ENCODE measurements at regions not wholly inside any gene's neighbourhood (a gene's known extent, or its start where the extent isn't known, plus 50 kb on each side); places are given as distances from the start of the nearest gene placed in this dataset.

GRCh38 chr11:103596315-103596714, 440.1 kb upstream of the DDI1 start:
- no peak overlapping the region for H3K27ac ChIP-seq (ENCODE audit: control insufficient read depth, insufficient read depth)
- ChIA-PET CTCF (interaction anchor here (0.7 to 1.3 kb wide), 4 partner anchors 13 to 724 kb away, joined by 3 to 5 read pairs (median 3); no protein-coding TSS in a partner anchor), RAD21 (ENCODE audit: unreplicated experiment) (interaction anchor here (1.7 kb wide), 1 partner anchor 339 kb away, joined by 3 read pairs; no protein-coding TSS in a partner anchor), POLR2A (no interaction called here), SMC1A (ENCODE audit: uncharacterized antibody, unreplicated experiment) (interaction anchor here (1.4 kb wide), 1 partner anchor 270 kb away, joined by 3 read pairs; no protein-coding TSS in a partner anchor)
- ATAC-seq (no peak), DNase-seq (ENCODE audit: low read depth, low spot score) (no peak), FAIRE-seq (no peak)
- TF ChIP-seq SREBF1 (IDR thresholded peaks at IDR 0.05; ENCODE audit: low read length) (no peak), PML (IDR thresholded peaks at IDR 0.05; ENCODE audit: low read length) (no peak), BRCA1 (IDR thresholded peaks at IDR 0.05; ENCODE audit: low read depth, low read length) (no peak), PAX5 (IDR thresholded peaks at IDR 0.05; ENCODE audit: borderline replicate concordance, low read depth, low read length) (no peak), NKRF (conservative IDR thresholded peaks at IDR 0.05) (no peak), KDM1A (IDR thresholded peaks at IDR 0.05; ENCODE audit: borderline replicate concordance) (no peak), CREM (IDR thresholded peaks at IDR 0.05; ENCODE audit: low read depth) (no peak), EP300 (IDR thresholded peaks at IDR 0.05; ENCODE audit: borderline replicate concordance in 1 of 2, control insufficient read depth in 1 of 2, low read depth in 2 of 2, low read length in 2 of 2) (no peak)
- TF ChIP-seq, protein P1, sequence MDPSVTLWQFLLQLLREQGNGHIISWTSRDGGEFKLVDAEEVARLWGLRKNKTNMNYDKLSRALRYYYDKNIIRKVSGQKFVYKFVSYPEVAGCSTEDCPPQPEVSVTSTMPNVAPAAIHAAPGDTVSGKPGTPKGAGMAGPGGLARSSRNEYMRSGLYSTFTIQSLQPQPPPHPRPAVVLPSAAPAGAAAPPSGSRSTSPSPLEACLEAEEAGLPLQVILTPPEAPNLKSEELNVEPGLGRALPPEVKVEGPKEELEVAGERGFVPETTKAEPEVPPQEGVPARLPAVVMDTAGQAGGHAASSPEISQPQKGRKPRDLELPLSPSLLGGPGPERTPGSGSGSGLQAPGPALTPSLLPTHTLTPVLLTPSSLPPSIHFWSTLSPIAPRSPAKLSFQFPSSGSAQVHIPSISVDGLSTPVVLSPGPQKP (IDR thresholded peaks at IDR 0.05; ENCODE audit: low read depth, low read length): no peak
- TF ChIP-seq, protein P2, sequence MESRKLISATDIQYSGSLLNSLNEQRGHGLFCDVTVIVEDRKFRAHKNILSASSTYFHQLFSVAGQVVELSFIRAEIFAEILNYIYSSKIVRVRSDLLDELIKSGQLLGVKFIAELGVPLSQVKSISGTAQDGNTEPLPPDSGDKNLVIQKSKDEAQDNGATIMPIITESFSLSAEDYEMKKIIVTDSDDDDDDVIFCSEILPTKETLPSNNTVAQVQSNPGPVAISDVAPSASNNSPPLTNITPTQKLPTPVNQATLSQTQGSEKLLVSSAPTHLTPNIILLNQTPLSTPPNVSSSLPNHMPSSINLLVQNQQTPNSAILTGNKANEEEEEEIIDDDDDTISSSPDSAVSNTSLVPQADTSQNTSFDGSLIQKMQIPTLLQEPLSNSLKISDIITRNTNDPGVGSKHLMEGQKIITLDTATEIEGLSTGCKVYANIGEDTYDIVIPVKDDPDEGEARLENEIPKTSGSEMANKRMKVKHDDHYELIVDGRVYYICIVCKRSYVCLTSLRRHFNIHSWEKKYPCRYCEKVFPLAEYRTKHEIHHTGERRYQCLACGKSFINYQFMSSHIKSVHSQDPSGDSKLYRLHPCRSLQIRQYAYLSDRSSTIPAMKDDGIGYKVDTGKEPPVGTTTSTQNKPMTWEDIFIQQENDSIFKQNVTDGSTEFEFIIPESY (IDR thresholded peaks at IDR 0.05): no peak
- no peaks in the 10 kb centered on the region for H3K4me1 ChIP-seq (ENCODE audit: control insufficient read depth, insufficient read depth, low read length)
- no peaks in the 10 kb centered on the region for H3K36me3 ChIP-seq (ENCODE audit: control insufficient read depth in 2 of 2, insufficient read depth in 2 of 2, low read length in 1 of 2)
- H3K9ac ChIP-seq (ENCODE audit: control insufficient read depth, insufficient read depth, low read length): no peak overlapping the region
- no peak overlapping the region for H3K4me3 ChIP-seq
- 62% methylated on average over 3 of the region's 3 CpGs for WGBS (ENCODE audit: insufficient coverage, insufficient replicate concordance, low lambda C conversion rate, missing lambda C conversion rate)
- H4K20me1 ChIP-seq (ENCODE audit: control insufficient read depth, insufficient read depth): no peaks in the 10 kb centered on the region
- no TSS peak for BruUV-seq (replicated peaks)
- H3K27me3 ChIP-seq (replicated peaks in 1 of 2; ENCODE audit: control insufficient read depth in 2 of 2, insufficient read depth in 2 of 2, low read length in 1 of 2): no peaks in the 10 kb centered on the region; a peak in 1 of 4 replicates
- in situ Hi-C loops (cut with MboI): no loop called here
- H3K9me3 ChIP-seq (replicated peaks; ENCODE audit: control insufficient read depth, insufficient read depth, low read length): no peaks in the 10 kb centered on the region
- H3K79me2 ChIP-seq (ENCODE audit: control insufficient read depth, insufficient read depth, low read length): no peaks in the 10 kb centered on the region
- intact Hi-C loops (cut with micrococcal nuclease; ENCODE audit: unreplicated experiment): no loop called here
- H2AFZ ChIP-seq (ENCODE audit: control insufficient read depth, low read depth, low read length): no peak overlapping the region
- H3K4me2 ChIP-seq (ENCODE audit: control insufficient read depth, insufficient read depth): no peak overlapping the region

Measured in GM12878 (cell line).